Epithelial cell of prostate (primary cell): ENCODE measurements at regions not wholly inside any gene's neighbourhood (a gene's known extent, or its start where the extent isn't known, plus 50 kb on each side); places are given as distances from the start of the nearest gene placed in this dataset.

Experiments used
- DNase-seq: peaks from one replicate; pipeline ENCODE4 v3.0.0-alpha.2; 2011; ENCODE audit warnings: low read depth, low spot score
- H3K27ac ChIP-seq: fragments of 450-650 bp; 2 replicates; pipeline ENCODE4 v1.5.1; 2017; ENCODE audit warnings: mild to moderate bottlenecking

DNA sequence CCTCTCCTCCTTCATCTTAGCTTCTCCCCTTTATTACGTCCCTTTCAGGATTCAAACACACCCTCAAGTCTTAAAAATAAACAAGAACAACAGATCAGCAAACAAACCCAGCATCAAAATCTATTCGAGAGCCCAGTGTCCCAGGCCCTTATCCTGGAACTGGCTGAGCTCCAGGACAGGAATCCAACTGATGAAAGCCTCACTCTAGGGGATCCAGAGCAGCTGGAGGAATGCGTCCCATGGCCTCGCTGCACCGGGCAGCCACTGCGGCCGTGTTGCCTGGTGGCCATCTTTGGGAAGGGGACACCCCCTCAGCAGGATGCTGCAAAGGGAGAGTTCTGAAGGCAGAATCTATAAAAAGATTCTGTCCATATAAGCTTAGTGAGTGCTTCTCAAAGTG lies 156.5 kb upstream of the BMPER start:
- DNase-seq: no peak

DNA sequence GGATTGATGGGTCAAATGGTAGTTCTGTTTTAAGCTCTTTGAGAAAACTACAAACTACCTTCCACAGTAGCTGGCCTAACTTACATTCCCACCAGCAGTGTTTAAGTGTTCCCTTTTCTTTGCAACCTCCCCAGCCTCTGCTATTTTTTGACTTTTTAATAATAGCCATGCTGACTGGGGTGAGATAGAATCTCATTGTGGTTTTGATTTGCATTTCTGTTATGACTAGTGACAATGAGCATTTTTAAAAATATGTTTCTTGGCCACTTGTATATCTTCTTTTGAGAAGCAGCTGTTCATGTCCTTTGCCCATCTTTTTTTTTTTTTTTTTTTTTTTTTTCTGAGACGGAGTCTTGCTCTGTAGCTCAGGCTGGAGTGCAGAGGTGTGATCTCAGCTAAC lies 155.2 kb upstream of the BMPER start:
- no peak for DNase-seq
- H3K27ac ChIP-seq: no peak overlapping the region

More for the DNA sequence above, 156.5 kb upstream of the BMPER start:
- no peak overlapping the region for H3K27ac ChIP-seq

DNA sequence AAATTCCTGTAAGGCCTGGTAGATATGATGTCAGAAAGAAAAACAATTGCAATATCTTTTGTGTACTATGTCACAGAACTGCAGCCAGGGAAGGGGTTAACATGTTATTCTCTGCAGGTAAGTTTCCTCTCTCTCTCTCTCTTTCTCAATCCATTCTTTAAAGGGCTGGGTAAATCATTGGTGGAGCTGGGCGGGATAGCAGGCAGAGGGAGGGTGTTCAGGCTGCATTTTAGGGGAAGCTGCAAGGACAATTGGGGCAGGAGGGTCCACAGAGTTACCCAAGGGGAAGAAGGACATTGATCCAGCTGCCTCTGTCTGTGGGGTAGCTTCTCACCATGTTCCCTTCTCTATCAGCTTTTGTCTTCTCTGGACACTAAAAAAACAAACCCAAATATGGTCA lies 153.9 kb upstream of the BMPER start:
- DNase-seq: no peak
- no peak overlapping the region for H3K27ac ChIP-seq

DNA sequence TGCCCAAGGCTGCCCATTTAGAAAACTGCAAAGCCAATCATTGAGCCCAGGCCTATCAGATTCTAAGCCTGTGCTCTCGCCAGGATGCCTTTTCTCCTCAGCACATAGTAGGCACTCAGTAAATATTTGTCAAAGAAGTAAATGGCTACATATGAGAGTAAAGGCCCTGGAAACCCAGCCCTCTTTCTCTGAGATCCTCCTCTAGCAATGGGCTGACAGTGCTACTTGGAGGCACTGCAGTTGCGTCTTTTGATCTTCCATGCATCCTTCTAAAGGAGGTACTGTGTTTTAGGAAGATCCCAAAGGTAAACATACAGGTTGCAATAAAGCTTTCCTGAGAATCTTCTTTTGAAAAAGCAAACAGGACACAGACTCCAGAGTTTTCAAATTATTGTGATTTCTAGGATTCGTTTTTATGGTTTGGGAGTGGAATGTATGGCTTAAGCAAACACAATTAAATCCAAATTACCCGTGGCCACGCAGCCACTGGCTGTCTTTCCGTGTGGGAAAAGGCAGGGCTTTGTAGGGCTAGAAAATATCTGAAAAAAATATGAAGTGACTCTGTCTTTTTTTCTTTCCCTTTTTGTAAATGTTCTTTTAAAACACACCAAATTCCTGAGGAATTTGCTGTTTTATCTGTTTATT lies 151.3 kb upstream of the BMPER start:
- DNase-seq: no peak
- H3K27ac ChIP-seq: no peak overlapping the region

DNA sequence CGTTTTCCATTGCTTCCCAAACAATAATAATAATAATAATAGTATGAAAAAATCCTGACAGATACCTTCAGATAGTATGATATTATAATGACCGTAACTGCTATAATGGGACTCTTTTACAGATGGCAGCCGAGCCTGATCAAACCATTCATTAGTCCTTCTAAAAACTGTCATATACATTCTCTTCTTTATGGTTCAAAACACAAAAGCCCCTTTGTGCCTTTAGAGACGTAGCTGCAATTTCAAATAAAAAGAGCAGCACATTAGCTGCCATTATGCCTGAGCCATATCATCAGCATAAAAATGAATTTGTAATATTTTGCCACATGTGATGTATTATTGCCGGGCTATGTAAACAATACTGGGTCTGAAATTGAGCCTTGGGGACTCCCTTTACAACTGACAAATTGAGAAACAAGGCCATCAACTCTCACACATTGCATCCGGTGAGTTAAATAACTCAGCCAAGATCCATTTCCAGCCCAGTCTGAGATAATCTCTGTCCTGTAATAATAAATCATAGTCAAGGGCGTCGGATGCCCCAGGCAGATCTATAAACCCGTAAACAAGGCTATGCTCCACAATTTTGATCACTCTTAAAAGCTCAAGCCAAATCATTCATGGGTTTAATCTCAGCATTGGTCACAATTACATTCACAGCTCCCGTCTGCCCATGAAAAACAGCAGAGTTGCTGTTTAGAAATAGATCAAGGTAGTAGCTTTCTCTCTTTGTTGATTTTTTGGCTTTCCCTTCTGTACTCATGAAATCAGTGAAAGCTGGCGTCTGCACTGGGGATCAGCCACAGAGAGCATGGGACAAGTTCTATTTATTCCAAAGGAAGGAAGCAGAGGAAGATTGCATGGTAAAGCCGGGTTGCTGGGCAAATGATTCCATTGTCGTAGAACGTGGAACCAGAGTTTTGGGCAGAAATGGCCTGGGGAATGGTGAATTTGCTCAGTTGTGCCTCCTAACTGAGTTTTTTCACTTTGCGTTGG lies 150.1 kb upstream of the BMPER start:
- no peak overlapping the region for H3K27ac ChIP-seq
- no peak for DNase-seq

DNA sequence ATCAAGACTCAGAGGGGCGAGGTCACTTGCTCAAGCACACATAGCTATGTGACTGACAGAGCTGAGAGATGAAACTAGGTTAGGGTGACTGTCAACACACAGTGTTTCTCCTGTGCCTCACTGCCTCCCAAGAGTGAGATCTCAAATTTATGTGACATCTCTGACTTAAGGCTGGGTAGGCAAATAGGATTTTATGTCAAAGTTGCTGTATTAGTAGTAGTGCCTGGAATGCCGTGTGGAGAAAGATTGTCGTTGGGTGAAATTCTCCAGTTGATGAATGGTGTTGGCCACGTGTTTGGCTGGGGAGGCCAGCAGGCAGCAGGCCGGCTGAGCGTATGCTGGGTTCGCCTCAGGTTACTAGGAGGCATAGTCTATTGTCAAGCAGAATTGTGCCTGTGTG lies 148.3 kb upstream of the BMPER start:
- no peak overlapping the region for H3K27ac ChIP-seq
- no peak for DNase-seq

DNA sequence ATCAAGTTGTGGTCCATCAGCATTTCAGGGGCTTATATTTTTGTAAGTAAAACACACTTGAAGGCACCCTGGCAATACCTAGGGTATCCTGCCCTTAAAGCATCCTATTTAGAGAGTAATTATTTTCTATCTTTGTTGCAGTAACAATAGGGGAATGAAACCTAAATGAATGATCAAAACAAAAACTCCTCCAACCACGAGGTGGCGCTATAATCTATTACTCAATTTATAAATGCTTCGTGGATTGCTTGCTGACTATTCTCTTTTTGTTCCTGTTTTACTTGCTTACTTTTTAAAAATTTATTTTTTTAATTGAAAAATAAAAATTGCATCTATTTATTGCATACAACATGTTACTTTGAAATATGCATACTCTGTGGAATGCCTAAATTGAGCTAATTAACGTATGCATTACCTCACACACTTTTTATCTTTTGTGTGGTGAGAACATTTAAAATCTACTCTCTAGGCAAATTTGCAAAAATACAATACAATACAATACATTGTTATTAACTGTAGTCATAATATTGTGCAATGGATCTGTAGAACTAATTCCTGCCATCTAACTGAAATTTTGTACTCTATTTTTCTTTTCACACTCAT lies 147.7 kb upstream of the BMPER start:
- DNase-seq: no peak
- no peak overlapping the region for H3K27ac ChIP-seq

DNA sequence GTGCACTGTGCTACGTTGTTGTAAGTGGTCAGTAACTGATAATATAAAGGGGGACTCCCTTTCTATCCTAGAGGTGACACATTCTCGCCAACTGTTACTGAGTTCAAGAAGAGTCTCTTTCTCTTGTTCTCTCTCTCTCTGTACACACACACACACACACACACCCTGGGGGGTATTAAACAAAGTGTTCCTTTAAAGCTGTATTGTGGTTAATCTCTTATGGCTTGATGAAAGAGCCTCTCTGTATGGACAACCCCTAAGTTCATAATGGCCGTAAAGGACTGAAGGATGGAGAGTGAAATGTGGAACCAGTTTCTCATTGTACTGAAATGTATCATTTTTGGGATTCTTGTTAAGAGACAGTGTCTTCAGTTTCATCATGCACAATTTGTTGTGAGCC lies 145.2 kb upstream of the BMPER start:
- no peak overlapping the region for H3K27ac ChIP-seq
- no peak for DNase-seq

DNA sequence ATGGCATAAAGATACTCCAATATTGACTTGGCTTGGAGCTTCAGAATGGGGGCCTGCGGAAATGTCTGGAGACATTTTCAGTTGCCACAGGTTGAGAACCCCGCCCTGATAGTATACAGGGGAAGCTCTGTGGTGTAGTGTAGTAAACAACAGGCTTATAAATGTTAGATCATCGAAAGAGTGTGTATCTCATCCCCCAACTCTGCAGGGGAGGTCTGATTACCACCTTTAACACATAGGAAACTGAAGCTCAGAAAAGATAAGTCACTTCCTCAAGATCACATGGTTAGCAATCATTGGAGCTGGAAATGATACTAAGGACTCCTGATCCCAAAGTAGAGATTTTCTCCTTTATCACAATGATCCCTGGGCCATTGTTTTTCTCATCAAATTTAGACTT lies 144.5 kb upstream of the BMPER start:
- H3K27ac ChIP-seq: no peak overlapping the region
- DNase-seq: no peak

DNA sequence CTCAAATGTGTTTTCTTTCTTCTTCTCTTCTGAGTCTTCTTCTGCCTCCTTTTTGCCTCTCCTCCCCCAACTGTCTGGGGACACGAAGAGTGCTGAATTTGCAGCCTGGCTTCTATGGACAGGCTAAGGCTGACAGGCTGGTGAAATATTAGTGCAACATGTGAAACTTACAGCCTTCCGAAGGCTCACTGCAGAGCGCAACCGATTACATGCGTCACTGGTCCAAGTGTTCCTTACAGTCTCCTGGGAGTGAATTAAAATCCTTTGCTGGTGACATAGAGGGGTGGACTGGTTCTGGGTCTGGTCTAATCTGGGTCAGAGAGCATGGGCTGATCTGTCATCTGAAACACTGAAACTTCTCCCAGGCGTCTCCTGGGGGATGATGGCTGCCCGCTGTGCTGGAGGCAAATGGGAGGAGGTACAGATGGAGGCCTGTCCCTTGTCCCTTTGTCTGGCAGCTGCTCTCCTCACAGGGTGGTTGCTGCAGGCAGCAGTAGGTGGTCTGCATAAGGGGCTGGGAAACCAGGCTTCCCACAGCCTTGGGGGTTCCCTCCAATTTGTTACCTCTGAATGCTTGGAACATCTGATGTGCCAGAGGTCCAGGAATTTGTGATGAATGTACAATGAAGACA lies 143.8 kb upstream of the BMPER start:
- H3K27ac ChIP-seq: no peak overlapping the region
- no peak for DNase-seq

DNA sequence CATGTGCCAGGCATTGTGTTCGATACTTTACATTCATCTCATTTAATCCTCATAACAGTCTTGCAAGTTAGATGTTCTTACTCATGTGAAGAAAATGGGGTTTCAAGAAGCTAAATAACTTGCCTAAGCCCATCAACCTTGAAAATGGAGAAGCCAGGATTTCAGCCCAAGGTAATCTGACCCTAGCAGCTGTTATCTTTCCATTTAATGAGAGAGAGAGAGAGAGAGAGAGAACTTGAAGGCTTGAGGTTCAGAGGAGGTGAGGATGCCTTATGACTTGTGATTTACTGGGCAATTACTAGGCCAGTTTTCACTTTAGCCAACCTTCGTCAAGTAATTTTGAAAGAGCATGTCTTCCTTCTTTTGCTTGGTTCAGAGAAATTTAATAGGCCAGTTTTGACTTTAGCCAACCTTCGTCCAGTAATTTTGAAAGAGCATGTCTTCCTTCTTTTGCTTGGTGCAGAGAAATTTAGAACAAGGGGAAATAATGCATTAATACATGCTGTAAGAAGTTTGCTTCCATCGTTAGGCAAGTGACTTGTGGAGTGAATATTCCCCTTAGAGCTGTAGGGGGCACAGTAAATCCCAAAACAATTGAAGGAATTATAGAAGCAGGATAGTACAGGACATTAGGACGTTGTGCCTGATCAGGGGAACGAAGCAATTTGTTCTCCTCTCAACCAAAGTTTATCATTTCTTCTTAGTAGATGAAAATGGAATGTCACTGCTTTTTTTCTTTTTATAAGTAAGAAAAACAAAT lies 143.0 kb upstream of the BMPER start:
- H3K27ac ChIP-seq: no peak overlapping the region
- no peak for DNase-seq

DNA sequence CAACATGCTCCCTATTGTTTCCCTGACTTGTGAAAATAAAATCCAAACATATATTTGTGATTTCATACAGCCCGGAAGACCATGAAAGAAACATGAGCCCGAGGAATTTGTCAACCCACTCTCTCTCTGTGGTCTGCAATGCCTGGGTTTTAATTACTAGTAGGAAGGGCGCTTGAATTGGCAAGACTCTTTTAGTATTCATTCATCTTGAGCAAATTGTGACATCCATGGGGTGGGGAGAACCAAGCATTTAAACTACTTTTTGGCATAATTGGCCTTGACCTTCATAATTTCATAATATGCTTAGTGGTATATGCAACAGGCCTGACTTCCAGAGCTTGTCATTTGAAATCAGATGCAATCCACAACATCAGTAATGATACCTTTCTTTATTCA lies 142.4 kb upstream of the BMPER start:
- no peak overlapping the region for H3K27ac ChIP-seq

DNA sequence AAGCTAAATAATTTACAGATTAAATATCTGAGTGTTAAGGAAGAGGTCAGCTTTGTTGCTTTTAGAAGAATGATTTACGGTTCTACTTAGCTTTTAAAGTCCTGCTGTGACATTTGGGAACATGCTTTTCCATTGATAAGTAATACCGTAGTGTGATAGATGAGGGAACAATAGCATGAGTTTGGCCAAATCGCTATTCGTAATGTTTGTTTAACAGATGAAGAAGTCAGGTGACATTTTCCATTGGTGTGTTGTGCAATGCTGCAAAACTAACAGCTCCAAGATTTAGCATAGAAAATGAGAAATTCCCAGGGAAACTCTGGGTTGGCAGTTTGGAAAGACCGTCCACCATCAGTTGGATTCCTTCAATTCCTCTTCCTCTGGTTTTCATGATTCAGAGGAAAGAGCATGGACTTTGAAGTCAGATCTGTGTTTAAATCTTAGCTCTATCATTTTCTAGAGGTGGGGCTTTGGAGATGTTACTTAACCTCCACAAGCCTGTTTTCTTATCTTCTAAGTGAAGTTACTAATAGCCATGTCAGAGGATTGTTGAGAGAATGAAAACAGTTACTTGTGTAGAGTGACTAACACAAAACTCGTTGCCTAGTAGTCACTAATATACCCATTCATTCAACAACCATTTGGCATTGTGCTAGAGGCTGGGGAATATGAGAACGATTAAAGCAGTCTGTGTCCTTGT lies 140.4 kb upstream of the BMPER start:
- H3K27ac ChIP-seq: no peak overlapping the region
- no peak for DNase-seq

More for the DNA sequence above, 142.4 kb upstream of the BMPER start:
- no peak for DNase-seq

DNA sequence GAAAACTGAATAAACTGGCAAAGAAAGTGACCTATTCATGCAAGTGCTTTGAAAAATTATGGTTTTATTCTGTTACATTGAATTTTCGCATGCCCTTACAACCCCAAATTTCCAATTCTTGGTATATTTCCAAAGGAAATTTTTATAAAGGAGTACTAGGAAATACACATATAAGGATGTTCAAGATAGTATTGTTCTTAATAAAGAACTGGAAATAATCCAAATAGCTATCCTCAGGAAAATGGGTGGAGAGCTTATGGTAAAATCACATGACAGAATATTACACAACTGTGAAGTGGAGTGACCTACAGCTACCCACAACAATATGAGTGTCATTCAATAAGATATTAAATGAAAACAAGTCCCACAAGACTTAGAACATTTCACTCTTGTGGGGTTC lies 138.9 kb upstream of the BMPER start:
- DNase-seq: no peak
- no peak overlapping the region for H3K27ac ChIP-seq

DNA sequence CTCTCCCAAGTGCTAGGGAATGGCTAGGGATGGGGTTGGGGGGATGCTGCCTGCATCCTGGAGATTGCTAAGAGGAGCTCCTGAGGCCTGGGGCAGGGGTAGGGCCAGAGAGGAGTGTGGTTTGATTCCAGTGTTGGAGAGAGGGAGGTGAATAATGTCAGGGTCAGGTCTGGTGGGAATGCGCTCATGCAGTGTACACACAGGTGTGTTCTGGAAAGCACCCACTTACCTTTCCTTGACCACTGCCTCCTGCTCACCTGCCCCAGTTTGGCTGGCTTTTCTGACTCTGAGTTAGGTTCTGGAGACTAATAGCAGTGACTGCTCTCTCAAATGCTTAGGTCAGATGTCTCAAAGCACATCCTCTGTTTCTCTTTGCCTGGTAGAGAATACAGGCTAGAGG lies 135.4 kb upstream of the BMPER start:
- DNase-seq: no peak
- H3K27ac ChIP-seq: no peak overlapping the region

DNA sequence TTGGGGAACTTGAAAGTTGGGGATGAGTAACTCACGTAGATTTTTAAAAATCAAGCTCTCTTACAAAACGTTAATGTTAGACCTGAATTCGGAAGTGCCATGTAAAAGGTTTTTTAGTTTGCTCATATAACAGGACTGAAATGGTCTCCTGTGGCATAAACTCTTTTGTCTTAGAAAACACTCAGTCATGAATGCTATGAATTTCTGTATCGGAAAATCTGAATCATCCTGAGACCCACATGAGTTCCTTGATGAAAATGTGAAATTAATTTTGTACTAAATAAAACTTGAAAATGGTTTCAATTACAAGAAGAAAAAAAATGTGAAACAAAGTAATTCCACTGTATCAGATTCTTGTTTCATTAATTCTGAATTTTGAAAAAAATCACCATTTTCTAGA lies 134.8 kb upstream of the BMPER start:
- no peak overlapping the region for H3K27ac ChIP-seq
- no peak for DNase-seq

DNA sequence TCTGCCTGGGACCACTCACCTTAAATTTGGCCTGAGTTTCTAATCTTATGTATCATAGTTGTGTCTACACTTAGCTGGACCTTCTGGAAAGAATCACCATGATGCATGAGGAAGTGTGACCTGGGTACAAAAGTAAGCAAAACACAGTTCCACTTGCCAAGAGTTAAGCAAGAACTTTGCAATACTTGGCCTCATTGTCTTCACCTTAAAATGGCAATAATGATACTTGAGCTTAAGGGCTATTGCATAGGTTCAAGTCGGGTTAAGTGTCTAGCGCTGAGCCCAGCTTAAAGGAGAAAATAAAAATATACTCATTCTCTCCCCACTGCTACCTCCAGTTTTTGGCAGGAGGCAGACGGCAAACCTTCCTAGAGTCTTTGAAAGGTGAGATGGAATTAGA lies 133.9 kb upstream of the BMPER start:
- H3K27ac ChIP-seq: no peak overlapping the region
- no peak for DNase-seq

DNA sequence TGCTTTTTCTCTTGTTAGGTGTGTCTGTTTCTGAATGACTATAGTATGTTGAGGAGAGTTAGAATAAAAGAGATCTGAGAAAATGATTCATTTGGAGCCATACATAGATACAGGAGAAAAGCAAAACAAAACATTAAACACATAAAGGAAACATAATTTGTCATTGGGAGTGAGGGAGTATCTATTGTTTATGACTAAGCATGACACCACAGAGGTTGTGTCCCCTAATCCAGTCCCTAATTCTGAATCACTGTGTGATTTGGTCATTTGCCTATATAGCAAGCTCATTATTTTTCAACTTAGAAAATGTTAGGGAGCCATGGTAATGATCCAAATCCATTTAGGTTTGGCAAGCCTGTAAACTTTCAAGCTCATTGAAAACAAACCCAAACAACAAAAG lies 132.3 kb upstream of the BMPER start:
- H3K27ac ChIP-seq: peak overlapping the region; percentile 69
- DNase-seq: peak; percentile 84

DNA sequence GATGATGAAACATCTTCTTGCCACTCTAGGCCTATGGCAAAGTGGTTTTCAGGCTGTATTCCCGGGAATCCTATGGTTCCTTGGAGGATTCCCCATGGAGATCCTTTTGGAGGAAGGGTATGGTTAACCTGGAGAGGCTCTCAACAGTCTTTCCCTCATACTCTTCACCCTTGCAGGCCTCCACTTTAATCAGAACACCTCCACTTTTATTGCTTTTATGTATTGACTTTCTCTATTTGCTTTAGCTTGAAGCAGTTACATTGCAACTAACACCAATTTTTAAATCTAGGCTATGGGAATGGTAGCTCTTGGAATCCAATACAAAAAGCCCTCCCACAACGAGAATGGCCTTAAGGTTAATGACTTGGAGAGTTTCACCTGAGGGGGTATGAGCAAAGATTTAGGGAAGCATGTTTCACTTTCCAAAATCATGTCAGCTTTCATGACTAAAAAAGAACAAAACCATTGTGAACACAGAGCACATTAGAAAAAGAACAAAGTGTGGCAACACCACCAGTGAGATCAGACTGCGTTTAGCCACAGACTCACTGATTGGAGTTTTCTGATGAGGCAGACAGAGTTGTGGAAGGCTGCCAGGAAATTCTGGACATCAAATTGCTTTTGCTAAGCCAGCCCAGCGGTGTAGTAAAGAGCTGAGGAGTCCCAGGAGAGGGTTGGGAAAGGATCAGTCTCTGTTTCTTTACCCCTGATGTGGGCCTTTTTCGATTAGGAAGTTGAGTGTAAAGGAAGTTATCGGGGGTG lies 130.4 kb upstream of the BMPER start:
- no peak for DNase-seq
- peak overlapping the region; percentile 34 for H3K27ac ChIP-seq
